NCI-H128 (cell line): ENCODE measurements at regions not wholly inside any gene's neighbourhood (a gene's known extent, or its start where the extent isn't known, plus 50 kb on each side); places are given as distances from the start of the nearest gene placed in this dataset.
"Not testable (repeated sequence)": the region's sequence is repeated elsewhere in the genome, so short reads cannot be mapped to it uniquely, and the experiment has no call there.

Experiments
- DNase-seq: peaks from one replicate; lab custom pipeline; 2025; ENCODE audit not compliant: unreplicated experiment; lab: John Stamatoyannopoulos, UW

GRCh38 chr4:64016893-64017292, 392.4 kb downstream of the TECRL start:
- no peak for DNase-seq

- no peak for DNase-seq
Observed at GRCh38 chr4:64014647-64015046, 394.6 kb downstream of the TECRL start.

GRCh38 chr4:64001229-64001898, 407.9 kb downstream of the TECRL start:
- no peak for DNase-seq

- no peak for DNase-seq
Observed at GRCh38 chr4:64000241-64000640, 409.0 kb downstream of the TECRL start.

GRCh38 chr4:63986253-63986652, 423.0 kb downstream of the TECRL start:
- DNase-seq = no peak

GRCh38 chr4:63983224-63983623, 426.0 kb downstream of the TECRL start:
- DNase-seq = no peak

- no peak for DNase-seq
Observed at GRCh38 chr4:63965875-63966274, 443.4 kb downstream of the TECRL start.

GRCh38 chr4:63942706-63943286, 466.5 kb downstream of the TECRL start:
- DNase-seq = not testable (repeated sequence)

GRCh38 chr4:63937961-63938360, 471.3 kb downstream of the TECRL start:
- no peak for DNase-seq

GRCh38 chr4:63922146-63922545, 487.1 kb downstream of the TECRL start:
- DNase-seq = no peak

- no peak for DNase-seq
Observed at GRCh38 chr4:63921561-63921960, 487.7 kb downstream of the TECRL start.

GRCh38 chr4:63919636-63920365, 489.4 kb downstream of the TECRL start:
- no peak for DNase-seq

- no peak for DNase-seq
Observed at GRCh38 chr4:63906660-63907183, 502.5 kb downstream of the TECRL start.

- DNase-seq = no peak
Observed at GRCh38 chr4:63904201-63904600, 505.0 kb downstream of the TECRL start.

- DNase-seq = no peak
Observed at GRCh38 chr4:63901304-63901703, 507.9 kb downstream of the TECRL start.

- no peak for DNase-seq
Observed at GRCh38 chr4:63898961-63899360, 510.3 kb downstream of the TECRL start.

- no peak for DNase-seq
Observed at GRCh38 chr4:63894161-63894560, 515.1 kb downstream of the TECRL start.

- DNase-seq = no peak
Observed at GRCh38 chr4:63869370-63869769, 539.9 kb downstream of the TECRL start.

- no peak for DNase-seq
Observed at GRCh38 chr4:63851496-63851895, 557.8 kb downstream of the TECRL start.

- no peak for DNase-seq
Observed at GRCh38 chr4:63841266-63841665, 568.0 kb downstream of the TECRL start.

GRCh38 chr4:63831590-63832155, 577.6 kb downstream of the TECRL start:
- no peak for DNase-seq
